ENCODE measurements at regions not wholly inside any gene's neighbourhood (a gene's known extent, or its start where the extent isn't known, plus 50 kb on each side); places are given as distances from the start of the nearest gene placed in this dataset.
"Not testable (repeated sequence)": the region's sequence is repeated elsewhere in the genome, so short reads cannot be mapped to it uniquely, and the experiment has no call there.

DNA sequence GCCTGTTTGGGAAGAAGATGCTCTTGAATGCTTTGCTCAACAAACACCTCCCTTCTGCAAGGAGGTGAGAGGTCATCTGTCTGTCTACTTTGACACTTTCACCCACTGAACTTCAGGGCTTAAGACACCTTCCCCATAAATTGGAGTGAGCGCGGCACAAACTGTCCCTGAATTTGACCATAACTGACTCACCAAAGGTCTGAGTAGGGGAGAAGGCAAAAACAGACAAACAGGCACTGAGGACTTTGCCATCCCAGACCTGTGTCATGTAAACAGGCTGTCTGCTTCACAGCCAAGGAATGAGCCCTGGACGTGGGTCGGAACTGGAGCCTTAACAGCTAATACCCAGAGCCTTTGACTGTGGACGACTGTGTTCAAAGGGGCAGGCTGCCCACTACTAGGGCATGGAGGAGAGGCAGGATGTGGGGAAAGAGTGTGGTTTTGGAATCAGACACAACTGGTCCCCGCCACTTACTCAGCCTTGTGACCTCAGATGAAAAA lies 320.9 kb upstream of the KLF4 start:
- DNase-seq = no peak

DNA sequence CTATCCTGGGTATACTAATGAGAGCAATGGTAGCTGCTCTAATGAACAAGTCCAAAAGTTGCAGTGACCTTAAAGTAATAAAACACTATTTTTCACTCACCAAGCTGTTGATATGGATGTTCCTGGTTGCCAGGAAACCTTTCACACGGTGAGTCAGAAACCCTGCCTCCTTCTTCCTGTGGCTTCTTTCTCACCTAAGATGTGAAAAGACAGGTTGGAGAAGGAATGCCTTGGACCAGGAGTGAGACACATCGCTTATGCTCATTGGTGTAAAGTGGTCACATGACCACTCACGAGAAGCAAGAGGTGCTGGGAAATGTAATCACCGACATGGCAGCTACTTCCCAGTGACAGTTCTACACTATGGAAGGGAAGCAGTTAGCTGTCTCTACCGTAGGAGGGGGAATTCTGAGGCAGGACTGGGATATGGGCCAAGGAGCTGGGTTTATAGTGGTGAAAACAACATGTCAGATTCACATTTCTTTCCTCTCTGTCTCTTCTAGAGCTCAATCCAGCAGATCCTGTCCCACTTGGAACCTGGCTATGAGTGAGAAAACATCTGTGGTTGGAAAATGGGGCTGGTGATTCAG lies 320.4 kb upstream of the KLF4 start:
- no peak for DNase-seq

DNA sequence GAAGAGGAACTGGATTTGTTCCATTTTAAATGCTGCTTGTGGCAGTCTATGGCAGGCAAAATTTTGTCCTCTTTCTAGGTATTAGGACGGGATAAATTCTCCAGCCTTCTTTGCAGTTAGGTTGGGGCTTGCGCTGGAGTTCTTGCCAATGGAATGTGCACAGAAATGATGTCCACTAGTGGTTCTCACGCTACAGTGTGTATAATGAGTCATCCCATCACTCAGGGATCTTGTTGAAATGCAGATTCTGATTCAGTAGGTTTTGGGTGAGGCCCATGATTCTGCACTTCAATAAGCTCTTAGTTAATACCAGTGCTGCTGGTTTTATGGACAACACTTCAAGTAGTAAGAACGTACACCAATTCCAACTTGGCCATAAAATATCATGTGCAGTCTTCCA lies 317.6 kb upstream of the KLF4 start:
- DNase-seq = no peak

DNA sequence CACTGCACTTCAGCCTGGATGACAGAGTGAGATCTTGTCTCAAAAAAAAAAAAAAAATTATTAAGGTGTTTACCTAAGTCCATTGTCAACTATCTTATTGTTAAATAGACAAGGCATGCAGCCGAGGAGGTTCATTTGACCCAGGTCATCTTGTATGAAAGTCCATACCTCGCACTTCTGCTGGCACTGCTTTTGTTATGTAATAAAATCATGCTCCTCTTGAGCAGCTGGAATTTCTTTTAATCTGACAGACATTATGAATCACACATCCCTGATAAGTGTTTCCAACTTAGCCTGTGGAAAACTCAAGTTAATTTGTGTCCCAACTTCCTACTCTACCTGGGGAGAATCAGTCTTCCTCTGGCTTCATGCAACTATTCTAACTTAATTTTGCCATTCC lies 315.6 kb upstream of the KLF4 start:
- DNase-seq = no peak

DNA sequence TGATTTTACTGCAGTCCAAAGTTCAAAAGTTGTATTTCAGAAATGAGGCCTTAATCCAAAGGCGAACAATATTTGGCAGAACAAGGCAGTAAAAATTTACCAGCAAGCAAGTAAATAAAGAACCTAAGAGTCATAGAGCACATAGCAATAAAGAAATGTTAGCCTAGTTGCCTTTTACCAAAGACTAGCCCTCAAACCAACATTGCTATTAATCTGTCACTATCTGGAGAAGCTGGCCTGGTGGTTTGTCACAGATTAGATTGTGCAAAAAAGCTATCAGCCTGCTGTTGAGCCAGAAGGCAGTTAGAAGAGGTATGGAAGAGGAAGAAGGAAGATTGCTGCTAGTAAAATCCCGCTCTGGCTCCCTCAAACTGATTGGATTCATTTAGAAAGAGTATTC lies 304.7 kb upstream of the KLF4 start:
- no peak for DNase-seq

DNA sequence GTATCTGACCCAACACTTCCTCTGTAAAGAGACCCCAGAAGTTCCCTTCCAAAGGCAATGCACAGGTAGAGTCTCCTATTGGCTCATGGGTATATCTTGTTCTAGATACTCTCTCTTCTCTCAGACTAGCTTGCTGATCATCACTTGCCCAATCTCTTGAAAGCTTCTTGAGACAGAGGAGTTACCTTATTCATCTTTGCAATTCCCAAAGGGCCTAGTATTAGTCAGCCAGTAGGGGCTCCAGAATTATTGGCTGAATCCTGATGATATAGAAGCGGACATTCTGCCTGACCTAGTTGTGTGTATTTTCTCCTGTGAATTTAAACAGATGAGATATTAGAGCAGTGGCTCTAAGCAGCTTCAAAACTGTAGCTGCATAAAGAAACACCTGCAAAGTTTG lies 304.0 kb upstream of the KLF4 start:
- DNase-seq = no peak

DNA sequence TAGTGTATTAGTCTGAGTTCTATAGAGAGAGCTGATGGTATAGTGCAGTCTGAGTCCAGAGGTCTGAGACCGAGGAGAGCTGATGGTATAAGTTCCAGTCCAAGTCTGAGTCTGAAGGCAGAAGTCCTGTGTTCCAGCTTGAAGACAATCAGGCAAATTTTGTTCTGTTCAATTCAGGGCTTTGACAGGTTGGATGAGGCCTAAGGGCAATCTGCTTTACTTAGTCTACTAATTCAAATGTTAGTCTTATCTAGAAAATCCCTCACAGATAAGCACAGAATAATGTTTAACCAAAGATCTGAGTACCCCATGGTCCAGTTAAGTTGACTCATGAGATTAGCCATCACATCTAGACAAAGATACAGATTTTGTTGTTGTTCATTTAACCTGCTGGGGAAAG lies 303.0 kb upstream of the KLF4 start:
- no peak for DNase-seq

DNA sequence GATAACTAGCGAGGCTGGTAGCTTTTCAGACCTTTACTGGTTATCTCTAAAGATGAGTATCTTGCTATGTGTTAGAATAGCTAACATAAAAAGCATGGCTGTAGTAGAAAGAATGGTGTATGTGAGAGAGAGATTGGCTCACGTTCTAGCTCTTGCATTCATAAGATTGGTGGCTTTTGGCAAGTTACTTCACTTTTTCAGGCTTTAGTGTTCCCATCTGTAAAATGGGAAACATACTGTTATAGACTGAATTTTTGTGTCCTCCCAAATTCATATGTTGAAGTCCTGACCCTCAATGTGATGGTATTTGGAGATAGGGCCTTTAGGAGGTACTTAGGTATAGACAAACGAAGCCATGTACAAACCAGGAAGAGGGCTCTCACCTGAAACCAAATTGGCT lies 302.4 kb upstream of the KLF4 start:
- no peak for DNase-seq

DNA sequence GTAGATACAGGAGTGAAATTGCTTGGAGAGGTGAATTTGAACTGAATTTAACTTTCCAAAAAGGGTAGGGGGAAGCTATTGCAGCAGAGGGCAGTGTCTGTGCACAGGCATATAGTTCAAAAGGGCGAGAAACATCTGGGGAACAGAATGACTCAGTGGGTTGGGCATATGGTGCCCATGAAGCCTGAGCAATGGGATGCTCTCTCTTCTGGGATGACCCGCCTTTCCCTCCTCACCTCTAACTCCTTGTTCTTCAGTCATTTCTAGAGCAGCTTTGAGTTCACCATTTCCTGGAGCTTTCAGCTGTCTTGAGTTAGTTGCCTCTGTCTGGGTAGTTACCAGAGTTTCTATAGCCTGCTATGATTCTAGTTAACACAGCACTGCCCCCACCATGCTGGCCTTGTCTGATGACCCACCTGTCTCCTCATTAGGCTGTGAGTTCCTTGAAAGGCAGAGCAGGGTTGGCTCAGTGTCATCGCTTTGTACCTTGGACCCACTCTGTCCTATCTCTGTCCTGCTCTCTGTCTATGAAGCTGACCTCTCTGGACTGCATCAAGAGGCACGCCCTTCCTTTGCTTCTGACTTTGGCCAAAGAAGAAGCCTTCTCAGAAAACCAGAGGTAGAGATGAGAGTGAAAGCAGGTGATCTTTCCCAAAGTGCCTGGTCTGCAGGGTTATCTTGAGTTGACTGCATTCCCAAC lies 299.6 kb upstream of the KLF4 start:
- no peak for DNase-seq

DNA sequence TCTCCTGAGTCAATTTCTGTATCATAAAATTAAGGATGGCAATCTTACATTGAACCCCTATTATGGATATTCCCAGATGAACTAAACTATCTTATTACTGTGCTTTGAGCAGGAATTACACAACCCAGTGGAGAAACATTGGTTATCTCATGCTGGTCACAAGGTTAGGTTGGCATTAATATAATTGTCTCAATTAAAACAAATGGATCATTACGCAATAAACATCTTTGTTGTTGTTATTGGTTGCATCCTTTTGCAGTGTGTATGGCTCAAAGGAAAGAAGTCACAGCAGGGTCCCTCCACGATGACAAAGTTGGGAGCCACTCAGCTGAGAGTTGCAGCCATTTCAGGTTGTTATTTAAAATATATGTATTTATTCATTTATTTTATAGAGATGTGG lies 297.0 kb upstream of the KLF4 start:
- no peak for DNase-seq

DNA sequence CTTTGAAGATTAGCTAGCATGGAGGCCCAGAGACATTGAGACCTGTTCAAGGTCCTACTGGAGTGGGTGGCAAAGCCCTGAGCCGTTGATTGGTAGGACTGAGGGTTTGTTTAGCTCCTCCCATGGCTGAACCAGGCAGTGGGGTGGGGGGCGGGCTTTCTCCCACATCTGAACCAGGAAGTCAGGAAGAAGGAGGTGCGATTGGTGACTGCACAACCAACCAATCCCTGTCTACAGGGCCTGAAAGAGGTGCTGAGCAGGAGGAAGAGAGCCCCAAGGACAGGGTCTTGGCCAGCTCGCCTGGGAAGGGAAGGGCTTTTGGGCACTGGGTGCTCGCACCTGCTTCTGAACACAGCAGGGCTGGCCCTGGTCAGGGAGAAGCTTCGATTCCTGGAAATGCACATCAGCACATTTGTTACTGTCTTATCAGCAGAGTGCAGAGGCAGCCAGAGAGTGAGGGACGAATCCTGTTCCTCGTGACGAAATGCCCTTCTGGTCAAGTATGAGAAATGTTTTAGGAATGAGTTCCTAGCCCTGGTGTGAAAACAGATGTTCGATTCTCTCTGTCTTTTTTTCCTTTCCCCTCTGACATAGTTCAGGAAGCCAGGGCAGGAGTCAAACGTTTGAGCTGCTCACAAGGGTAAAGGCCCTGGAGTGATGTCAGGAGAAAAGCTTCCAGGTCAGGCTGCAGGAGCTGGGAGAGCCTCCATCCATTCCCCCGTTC lies 294.8 kb upstream of the KLF4 start:
- no peak for DNase-seq

DNA sequence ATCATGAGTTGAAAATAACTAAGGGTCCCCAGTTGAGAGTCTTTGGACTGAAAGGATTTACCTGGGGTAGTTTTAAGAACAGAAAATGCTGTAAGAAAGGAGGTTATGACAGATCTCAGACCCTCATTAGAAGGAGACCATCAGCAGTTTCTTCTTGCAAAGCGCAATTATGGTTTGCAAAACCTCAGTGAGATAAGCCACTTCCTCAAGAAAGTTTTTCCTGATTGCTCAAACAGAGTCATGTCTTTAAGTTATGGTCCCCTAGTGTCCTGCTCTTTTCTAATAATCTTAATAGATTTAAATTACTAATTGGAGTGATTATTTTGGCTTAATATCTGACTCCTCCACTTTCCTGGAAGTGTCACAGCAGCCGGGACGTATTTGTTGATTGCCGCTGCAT lies 293.2 kb upstream of the KLF4 start:
- no peak for DNase-seq

DNA sequence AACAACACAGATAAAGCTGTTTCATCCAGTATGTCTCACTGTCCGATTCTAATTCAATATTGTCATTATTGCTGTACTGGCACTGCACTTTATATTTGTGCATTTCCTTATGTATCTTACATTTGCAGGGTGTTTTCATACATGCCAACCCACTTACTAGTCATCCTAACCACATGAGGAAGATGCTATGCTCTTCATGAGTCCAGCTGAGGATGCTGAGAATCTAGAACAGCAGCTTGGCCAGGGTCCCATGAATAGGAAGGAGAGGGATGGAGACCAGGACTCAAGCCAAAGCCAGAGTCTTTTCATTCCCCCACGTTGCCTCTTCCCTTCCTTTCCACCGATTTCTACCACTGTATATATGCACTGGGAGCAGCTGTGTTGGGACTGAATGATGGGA lies 292.8 kb upstream of the KLF4 start:
- DNase-seq = no peak

DNA sequence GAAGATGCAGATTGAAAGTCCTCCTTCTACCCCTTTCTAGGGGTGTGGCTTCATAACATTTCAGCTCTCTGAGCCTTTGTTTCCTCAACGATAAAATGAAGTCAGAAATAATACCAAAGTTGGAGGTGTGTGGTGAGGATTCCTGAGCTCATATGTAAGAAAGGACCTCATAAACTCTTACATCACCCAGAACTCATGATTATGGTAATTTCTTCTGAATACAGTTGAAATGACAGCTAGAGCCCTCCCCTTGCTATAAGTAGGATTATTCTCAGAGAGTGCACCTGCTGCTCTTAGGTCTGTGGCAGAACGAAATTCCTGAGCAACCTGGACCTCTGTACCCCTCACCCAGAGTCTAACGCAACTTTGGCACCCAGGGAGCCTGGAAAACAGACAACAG lies 291.4 kb upstream of the KLF4 start:
- DNase-seq = no peak

DNA sequence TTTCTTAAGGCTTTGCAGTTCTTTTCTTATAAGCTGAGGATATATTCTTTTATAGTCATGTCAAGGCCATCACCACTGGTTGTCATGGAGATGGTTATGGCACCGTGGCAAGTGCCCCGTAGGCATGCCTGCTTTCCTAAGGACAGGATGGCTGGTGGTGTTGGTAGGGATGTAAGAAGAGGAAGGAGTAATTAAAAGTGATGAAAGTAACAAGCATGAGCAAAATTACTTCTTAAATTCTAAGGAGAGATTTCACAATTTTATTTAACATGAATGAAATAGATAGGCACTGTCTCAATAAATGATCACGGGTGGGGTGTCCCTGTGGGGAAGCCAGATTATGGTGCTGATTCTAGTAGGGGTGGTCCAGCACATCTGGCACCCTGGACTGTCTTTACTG lies 290.2 kb upstream of the KLF4 start:
- no peak for DNase-seq

DNA sequence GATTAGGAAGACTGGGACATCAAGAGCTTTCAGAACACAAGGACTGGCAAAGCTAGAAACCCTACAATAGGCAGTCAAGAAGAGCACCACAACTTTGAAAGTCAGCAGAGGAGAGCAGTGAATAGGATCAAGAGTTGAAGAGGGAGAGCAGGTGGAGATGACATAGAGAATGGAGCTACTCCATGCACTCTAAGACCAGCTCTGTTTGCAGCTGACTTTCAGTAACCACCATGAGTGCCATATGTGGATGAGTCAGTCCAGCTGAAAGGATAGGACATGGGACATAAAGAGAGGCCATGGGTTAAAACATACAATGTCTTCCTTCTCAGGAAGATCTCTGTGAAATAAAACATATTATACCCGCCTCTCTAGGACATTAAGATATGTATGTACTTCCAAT lies 289.1 kb upstream of the KLF4 start:
- DNase-seq = no peak

DNA sequence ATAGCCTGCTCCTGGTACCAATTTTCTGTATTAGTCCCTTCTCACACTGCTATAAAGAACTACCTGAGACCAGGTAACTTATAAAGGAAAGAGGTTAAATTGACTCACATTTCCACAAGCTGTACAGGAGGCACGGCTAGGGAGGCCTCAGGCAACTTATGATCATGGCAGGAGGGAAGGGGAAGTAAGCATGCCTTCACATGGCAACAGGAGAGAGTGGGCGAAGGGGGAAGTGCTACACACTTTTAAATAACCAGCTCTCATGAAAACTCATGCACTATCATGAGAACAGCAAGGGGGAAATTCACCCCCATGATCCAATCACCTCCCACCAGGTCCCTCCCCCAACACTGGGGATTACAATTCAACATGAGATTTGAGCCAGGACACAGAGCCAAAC lies 284.5 kb upstream of the KLF4 start:
- DNase-seq = not testable (repeated sequence)

DNA sequence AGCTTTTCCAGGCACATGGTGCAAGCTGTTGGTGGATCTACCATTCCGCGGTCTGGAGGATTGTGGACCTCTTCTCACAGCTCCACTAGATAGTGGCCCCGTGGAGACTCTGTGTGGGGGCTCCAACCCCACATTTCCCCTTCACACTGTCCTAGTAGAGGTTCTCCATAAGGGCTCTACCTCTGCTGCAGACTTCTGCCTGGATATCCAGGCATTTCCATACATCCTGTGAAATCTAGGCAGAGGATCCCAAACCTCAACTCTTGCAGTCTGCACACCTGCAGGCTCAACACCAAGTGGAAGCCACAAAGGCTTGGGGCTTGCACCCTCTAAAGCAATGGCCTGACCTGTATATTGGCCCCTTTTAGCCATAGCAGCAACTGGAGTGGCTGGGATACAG lies 283.4 kb upstream of the KLF4 start:
- no peak for DNase-seq

DNA sequence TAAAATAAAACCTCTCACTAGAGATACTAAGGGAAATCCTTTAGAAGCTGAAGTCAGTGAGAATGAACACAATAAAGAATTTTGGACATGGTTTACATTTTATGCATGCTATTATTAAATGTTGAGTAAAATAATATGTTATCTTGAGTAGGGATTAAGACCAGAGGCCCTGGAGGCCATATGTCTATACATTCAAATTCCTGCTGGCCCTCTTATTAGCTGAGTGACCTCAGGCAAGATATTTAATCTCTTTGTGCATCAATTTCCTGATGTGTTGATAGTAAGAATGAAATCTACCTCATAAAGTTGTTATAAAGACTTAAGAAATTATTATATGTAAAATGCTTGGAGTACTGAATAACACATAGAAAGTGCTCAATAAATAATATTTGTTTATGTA lies 281.1 kb upstream of the KLF4 start:
- DNase-seq = no peak

DNA sequence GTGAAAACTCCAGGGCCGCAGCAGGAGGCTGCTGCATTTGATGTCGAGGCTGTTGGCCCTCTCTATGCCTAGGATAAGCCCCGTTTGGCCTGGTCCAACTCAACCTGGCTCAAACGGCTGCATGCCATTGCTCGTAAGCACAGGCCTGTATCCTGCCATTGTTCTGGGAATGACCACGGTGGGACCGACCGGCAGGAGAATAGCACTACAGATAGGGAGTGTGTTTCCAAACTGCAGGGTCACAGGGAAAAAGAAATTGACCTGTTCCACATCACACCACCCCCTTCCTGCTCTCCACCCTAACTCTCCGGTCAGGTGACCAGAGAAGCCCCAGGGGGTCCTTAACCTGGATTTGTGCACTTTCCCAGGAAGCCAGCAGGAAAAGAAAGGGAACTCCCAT lies 278.7 kb upstream of the KLF4 start:
- no peak for DNase-seq

DNA sequence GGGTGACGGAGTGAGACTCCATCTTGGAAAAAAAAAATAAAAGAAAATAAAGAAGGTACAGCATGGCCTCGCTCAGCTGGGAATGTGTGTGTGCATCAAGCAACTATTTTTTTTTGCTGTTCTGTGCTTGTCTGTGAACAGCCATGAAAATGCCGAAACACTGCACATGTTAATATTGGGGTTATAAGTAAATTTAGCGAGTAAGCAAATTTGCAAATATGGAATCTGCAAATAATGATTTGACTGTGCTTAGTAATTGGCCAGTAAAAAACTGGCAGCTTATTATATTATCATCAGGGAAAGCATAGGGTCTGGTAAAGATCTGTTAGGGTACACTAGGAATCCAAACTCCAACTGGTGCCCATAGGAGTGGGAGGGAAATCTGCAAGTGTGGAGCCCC lies 278.1 kb upstream of the KLF4 start:
- no peak for DNase-seq

DNA sequence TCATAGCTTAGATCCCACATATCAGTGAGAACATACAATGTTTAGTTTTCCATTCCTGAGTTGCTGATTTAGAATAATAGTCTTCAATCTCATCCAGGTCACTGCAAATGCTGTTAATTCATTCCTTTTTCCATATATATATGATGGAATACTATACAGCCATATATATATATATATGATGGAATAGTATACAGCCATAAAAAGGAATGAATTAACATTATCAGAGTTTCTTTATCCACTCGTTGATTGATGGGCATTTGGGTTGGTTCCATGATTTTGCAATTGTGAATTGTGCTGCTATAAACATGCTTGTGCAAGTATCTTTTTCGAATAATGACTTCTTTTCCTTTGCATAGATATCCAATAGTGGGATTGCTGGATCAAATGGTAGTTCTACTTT lies 273.9 kb upstream of the KLF4 start:
- not testable (repeated sequence) for DNase-seq

DNA sequence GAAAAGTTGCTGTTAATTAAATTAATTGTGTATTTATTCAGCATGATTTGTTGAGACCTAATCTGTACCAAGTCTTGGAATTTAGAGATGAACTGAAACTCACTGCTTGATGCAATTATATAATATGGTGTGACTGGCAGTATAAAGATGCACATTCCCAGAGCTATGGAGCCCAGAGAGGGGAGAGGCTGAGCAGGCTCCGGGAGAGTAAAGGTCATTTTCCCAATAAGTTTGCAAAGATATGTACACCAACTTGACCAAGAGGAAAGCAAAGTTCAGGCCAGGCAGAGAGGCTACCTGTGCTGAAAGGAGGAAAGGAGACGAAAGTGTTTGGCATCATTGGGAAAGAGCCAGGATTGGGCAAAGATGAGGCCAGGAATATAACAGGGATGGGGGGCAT lies 271.7 kb upstream of the KLF4 start:
- DNase-seq = no peak

DNA sequence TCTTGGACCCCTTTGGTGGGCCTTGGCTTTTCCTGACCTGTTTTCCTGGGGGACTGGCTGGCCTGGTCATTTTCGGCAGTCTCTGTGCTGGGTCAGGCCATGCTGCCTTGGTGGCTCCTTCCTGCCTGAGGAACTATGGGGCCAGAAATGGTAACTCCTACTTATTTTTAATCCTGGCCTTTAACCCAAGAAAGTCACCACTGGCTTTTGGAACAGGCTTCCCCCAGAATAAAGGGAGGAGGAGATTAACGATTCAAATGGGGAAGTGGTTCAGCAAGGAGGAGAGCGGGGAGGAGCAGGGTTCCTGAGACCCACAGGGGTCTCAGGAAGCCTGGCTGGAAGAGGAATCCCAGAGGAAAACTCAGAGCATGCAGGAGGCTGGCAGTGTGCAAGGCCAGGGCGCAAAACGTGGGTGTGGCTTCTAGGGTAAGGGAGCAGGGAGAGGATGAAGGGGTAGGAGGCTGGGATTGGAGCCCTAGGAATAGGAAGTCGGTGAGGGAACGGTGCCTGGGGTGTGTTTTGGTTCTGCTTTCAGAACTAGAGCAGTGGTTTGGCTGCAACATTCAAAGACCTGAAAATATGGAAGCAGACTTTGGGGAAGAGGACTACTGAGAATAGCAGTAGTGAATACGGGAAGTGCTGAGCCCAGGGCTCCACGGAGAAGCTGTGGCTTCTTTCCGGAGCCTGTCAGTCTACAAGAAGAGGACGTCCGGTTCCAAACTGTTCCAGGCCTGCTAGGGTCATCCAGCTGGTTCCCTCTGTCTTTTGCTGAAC lies 271.1 kb upstream of the KLF4 start:
- DNase-seq = no peak

Measured in NCI-H345 (cell line).